HUES48 (cell line): ENCODE measurements at regions not wholly inside any gene's neighbourhood (a gene's known extent, or its start where the extent isn't known, plus 50 kb on each side); places are given as distances from the start of the nearest gene placed in this dataset.

Experiments
- H3K27ac ChIP-seq: one replicate; pipeline ENCODE4 v1.7.0; 2013; ENCODE audit warnings: low read depth, low read length, inconsistent platforms
- H3K27me3 ChIP-seq: 2 replicates; pipeline ENCODE4 v1.6.1; 2013; ENCODE audit warnings: mild to moderate bottlenecking, low read length; ENCODE audit not compliant: control insufficient read depth, insufficient read depth
- H3K36me3 ChIP-seq: 2 replicates; pipeline ENCODE4 v1.6.1; 2013; ENCODE audit warnings: low read length; ENCODE audit not compliant: control insufficient read depth, insufficient read depth
- H3K4me1 ChIP-seq: 2 replicates; pipeline ENCODE4 v1.6.1; 2013; ENCODE audit warnings: mild to moderate bottlenecking, low read length; ENCODE audit not compliant: control insufficient read depth, insufficient read depth
- H3K4me3 ChIP-seq: 2 replicates; pipeline ENCODE4 v1.5.1; 2013; ENCODE audit warnings: mild to moderate bottlenecking, low read depth, low read length
- H3K9ac ChIP-seq: 2 replicates; pipeline ENCODE4 v1.6.1; 2013; ENCODE audit warnings: mild to moderate bottlenecking, low read depth, low read length, moderate library complexity
- H3K9me3 ChIP-seq: 2 replicates; pipeline ENCODE4 v1.6.1; 2013; ENCODE audit warnings: low read length; ENCODE audit not compliant: control insufficient read depth, insufficient read depth

GRCh38 chr2:158049129-158049855 lies 52.4 kb upstream of the UPP2 start:
- no peak overlapping the region for H3K27ac ChIP-seq

GRCh38 chr2:158048327-158048726 lies 53.3 kb upstream of the UPP2 start:
- Histone ChIP-seq H3K4me3 (no peak overlapping the region), H3K4me1 (peaks cover 6% of the 10 kb centered on the region), H3K9me3 (no peaks in the 10 kb centered on the region), H3K36me3 (no peaks in the 10 kb centered on the region), H3K27me3 (no peaks in the 10 kb centered on the region), H3K9ac (no peak overlapping the region), H3K27ac (no peak overlapping the region)

More at GRCh38 chr2:158049129-158049855, 52.4 kb upstream of the UPP2 start:
- peaks cover 7% of the 10 kb centered on the region for H3K4me1 ChIP-seq
- no peaks in the 10 kb centered on the region for H3K27me3 ChIP-seq
- H3K9me3 ChIP-seq = no peaks in the 10 kb centered on the region
- H3K36me3 ChIP-seq = no peaks in the 10 kb centered on the region
- no peak overlapping the region for H3K4me3 ChIP-seq
- no peak overlapping the region for H3K9ac ChIP-seq

GRCh38 chr2:158047156-158047611 lies 54.5 kb upstream of the UPP2 start:
- no peaks in the 10 kb centered on the region for H3K36me3 ChIP-seq
- no peak overlapping the region for H3K4me3 ChIP-seq
- no peaks in the 10 kb centered on the region for H3K27me3 ChIP-seq
- H3K4me1 ChIP-seq = peaks cover 4% of the 10 kb centered on the region
- H3K27ac ChIP-seq = no peak overlapping the region
- no peak overlapping the region for H3K9ac ChIP-seq
- H3K9me3 ChIP-seq = no peaks in the 10 kb centered on the region

- Histone ChIP-seq H3K4me3 (no peak overlapping the region), H3K4me1 (peaks cover 9% of the 10 kb centered on the region), H3K9me3 (no peaks in the 10 kb centered on the region), H3K36me3 (no peaks in the 10 kb centered on the region), H3K9ac (no peak overlapping the region), H3K27me3 (no peaks in the 10 kb centered on the region), H3K27ac (no peak overlapping the region)
Observed at GRCh38 chr2:158046121-158046880, 55.4 kb upstream of the UPP2 start.

GRCh38 chr2:158045362-158045761 lies 56.3 kb upstream of the UPP2 start:
- Histone ChIP-seq H3K9me3 (no peaks in the 10 kb centered on the region), H3K4me1 (peaks cover 9% of the 10 kb centered on the region), H3K9ac (no peak overlapping the region), H3K27me3 (no peaks in the 10 kb centered on the region), H3K4me3 (no peak overlapping the region), H3K36me3 (no peaks in the 10 kb centered on the region), H3K27ac (no peak overlapping the region)

- no peaks in the 10 kb centered on the region for H3K9me3 ChIP-seq
- no peak overlapping the region for H3K9ac ChIP-seq
- H3K27me3 ChIP-seq = no peaks in the 10 kb centered on the region
- H3K4me1 ChIP-seq = peaks cover 9% of the 10 kb centered on the region
- H3K27ac ChIP-seq = no peak overlapping the region
- no peaks in the 10 kb centered on the region for H3K36me3 ChIP-seq
- H3K4me3 ChIP-seq = no peak overlapping the region
Observed at GRCh38 chr2:158043181-158043948, 58.3 kb upstream of the UPP2 start.

GRCh38 chr2:158042666-158043065 lies 59.0 kb upstream of the UPP2 start:
- Histone ChIP-seq H3K4me1 (peaks cover 9% of the 10 kb centered on the region), H3K9ac (no peak overlapping the region), H3K36me3 (no peaks in the 10 kb centered on the region), H3K4me3 (no peak overlapping the region), H3K27ac (no peak overlapping the region), H3K27me3 (no peaks in the 10 kb centered on the region), H3K9me3 (no peaks in the 10 kb centered on the region)

- Histone ChIP-seq H3K36me3 (no peaks in the 10 kb centered on the region), H3K4me1 (peaks cover 9% of the 10 kb centered on the region), H3K9me3 (no peaks in the 10 kb centered on the region), H3K27ac (no peak overlapping the region), H3K9ac (no peak overlapping the region), H3K4me3 (no peak overlapping the region), H3K27me3 (no peaks in the 10 kb centered on the region)
Observed at GRCh38 chr2:158042245-158042644, 59.4 kb upstream of the UPP2 start.

GRCh38 chr2:158041400-158041799 lies 60.3 kb upstream of the UPP2 start:
- no peak overlapping the region for H3K9ac ChIP-seq
- H3K4me1 ChIP-seq = peaks cover 9% of the 10 kb centered on the region
- H3K4me3 ChIP-seq = no peak overlapping the region
- no peaks in the 10 kb centered on the region for H3K27me3 ChIP-seq
- no peaks in the 10 kb centered on the region for H3K36me3 ChIP-seq
- H3K9me3 ChIP-seq = no peaks in the 10 kb centered on the region
- H3K27ac ChIP-seq = no peak overlapping the region

GRCh38 chr2:158038901-158039300 lies 62.8 kb upstream of the UPP2 start:
- H3K4me1 ChIP-seq = peaks cover 9% of the 10 kb centered on the region
- H3K9me3 ChIP-seq = no peaks in the 10 kb centered on the region
- H3K27me3 ChIP-seq = no peaks in the 10 kb centered on the region
- no peak overlapping the region for H3K4me3 ChIP-seq
- no peak overlapping the region for H3K27ac ChIP-seq
- no peaks in the 10 kb centered on the region for H3K36me3 ChIP-seq
- H3K9ac ChIP-seq = no peak overlapping the region
